GM18505 (cell line): ENCODE measurements at regions not wholly inside any gene's neighbourhood (a gene's known extent, or its start where the extent isn't known, plus 50 kb on each side); places are given as distances from the start of the nearest gene placed in this dataset.

ENCODE experiments used
- ATAC-seq: cut with Tn5 transposase; IDR thresholded peaks from one replicate; pipeline ENCODE4 v1.9.1; 2021; ENCODE audit not compliant: unreplicated experiment
- POLR2A ChIP-seq: IDR thresholded peaks from 4 replicates; pipeline ENCODE4 v1.6.1; 2011; ENCODE audit warnings: borderline replicate concordance; ENCODE audit not compliant: insufficient read depth, insufficient read length; ENCODE audit errors: extremely low read depth

DNA sequence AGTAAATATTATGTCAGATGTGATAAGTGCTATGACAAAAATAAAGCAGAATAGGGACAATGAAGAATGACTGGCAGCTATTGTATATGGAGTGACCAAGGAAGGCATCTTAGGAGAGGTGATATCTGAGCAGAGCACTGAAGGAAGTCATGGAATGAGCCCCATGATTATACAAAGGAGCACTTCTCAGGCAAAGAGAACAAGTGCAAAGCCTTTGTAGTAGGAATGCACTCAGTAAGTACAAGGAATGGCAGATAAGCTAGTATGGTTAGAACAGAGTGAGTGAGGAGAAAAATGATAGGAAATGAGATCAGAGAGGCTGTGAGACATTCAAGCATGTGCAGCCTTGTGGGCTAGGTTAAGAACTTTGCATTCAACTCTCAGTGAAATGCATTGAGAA, 214.8 kb downstream of the LURAP1L start:
- no peak for TF ChIP-seq POLR2A
- ATAC-seq, result no peak

DNA sequence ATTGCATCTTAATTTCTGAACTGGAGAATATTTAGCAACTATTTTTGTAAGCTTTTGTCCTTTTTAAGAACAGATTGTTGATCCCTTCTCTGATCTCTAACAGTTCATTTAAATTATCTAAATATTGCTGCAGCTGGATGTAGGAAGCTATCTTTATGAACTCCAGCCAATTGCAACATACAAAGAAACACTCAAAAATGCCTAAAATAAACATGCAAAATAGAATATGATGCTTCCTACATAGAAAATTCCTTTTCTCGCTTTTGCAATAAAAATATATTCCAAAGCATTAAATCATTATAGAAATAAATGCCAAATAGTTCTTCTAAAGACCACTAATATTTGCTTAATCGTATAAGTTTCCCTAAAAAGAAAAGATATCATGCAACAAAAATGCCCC, 218.6 kb downstream of the LURAP1L start:
- no peak for TF ChIP-seq POLR2A
- no peak for ATAC-seq

GRCh38 chr9:12997009-12997408, 222.2 kb downstream of the LURAP1L start:
- no peak for ATAC-seq
- TF ChIP-seq POLR2A, result no peak

- no peak for ATAC-seq
- TF ChIP-seq POLR2A, result no peak
These were observed 227.3 kb downstream of the LURAP1L start for GRCh38 chr9:13001989-13002580.

DNA sequence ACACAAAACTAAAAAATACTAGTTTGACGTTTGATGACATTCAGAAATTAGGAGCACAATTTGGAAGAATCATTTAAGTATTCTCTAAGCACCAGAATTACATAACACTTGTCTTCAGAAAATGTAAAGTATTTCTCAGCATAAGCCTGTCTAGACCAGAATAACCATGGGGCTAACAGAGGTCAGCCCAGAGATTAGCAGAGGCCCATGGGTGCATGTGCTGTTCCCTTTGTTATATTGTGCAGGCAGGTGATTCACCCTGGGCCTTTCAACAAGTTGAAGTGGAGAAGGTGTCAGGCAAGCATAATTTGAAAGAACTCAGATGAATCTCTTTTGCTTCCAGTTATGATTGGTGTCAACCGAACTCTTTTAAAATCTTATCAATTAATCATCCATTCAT, 227.9 kb downstream of the LURAP1L start:
- no peak for TF ChIP-seq POLR2A
- ATAC-seq, result no peak

DNA sequence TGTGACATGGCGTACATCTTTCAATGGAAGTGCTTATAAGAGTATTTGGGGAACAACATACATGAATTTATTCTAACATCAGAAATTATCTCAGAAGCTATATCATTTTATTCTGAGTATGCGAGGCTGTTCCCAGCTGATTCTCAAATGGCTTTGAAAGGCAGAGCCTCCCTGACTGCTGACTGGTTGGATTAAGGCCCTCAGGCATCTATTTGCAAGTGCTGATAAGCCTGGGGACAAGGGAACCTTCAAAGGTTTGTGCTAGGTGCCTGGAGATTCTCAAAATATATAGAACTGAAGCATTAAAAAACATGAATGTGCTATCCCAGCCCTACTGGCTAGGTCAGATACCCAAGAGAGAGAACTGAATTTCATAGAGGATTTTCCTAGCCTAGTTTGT, 235.1 kb downstream of the LURAP1L start:
- no peak for ATAC-seq
- TF ChIP-seq POLR2A, result no peak

- no peak for TF ChIP-seq POLR2A
- ATAC-seq, result no peak
These were observed 239.4 kb downstream of the LURAP1L start for GRCh38 chr9:13013991-13014883.

DNA sequence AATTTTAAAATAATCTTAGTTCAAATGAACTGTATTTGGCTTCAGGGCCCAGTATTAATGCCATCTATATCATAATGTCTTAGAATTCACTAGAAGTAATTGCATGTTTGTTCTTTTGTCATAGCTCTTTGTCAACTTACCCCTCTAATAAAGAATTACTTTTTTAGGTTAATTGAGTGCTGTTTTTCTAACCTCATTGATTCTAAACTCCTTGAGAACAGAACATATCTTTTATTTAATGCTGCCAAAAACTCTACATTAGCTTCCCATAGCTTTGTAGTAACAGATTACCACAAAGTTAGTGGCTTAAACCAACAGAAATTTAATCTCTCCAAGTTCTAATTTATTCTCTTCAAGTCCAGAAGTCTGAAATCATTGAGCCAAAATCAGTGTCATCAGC, 242.4 kb downstream of the LURAP1L start:
- TF ChIP-seq POLR2A, result no peak
- no peak for ATAC-seq

DNA sequence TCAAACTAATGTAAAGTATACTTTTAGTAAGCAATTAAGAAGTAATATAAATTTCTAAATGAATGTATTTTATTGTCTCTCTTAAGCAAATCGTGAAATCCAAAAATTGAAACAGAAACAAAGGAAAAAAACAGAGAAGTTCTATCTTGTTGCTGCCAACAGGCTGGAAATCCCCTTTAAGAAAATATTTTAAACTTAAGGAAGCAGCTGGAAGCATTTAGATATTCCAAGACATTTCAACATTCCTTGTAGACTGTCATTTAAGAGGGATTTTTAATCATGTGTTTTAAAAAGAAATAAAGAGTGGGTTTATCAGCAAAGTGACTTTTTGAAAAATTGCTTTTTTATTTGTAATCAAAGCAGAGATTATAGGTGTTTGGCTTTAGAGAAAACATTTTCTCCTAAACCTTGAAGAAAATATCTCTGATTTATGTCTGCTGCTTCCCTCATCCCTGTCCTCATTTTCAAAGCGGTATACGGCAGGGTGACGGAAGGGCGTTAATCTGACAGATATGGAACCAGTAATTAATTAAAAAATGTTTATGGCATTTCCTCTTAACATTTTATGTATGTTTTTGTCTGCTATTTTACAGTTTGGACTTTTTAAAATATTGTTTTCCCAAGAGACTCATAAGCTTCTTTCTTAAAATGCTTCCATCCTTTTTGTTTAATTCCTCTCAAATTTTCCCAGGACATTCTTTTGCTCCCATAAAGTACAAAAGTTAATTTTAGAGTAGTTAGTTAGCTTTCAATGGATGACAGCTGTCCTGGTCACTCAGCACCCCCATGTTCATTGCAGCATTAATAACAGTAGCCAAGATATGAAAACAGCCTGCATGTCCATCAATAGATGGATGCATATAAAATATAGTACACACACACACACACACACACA, 245.6 kb downstream of the LURAP1L start:
- ATAC-seq, result no peak

GRCh38 chr9:13022756-13023155, 247.9 kb downstream of the LURAP1L start:
- no peak for TF ChIP-seq POLR2A
- ATAC-seq, result no peak

More for the DNA sequence above, 245.6 kb downstream of the LURAP1L start:
- no peak for TF ChIP-seq POLR2A

DNA sequence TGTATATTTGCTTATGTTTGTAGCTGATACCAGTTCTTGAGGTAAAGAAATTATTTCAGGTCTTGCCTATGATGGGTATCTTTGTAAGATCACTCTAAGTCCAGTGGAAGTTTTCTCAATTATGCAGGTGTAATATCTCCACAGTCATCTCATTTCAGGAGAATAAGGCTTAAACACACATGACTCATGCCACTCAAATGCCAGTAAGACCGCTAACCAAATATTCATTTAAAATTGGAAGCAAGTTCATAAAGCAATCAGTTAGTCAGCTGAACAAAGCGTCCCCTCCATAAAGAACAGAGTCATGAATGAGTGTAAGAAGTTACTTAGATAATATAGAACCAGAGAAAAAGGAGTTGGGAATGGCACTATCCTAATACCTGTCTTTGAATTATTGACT, 248.7 kb downstream of the LURAP1L start:
- no peak for ATAC-seq
- TF ChIP-seq POLR2A, result no peak

GRCh38 chr9:13026956-13027355, 252.1 kb downstream of the LURAP1L start:
- TF ChIP-seq POLR2A, result no peak
- no peak for ATAC-seq

GRCh38 chr9:13027879-13028278, 251.6 kb downstream of the MPDZ start:
- TF ChIP-seq POLR2A, result no peak
- ATAC-seq, result no peak

DNA sequence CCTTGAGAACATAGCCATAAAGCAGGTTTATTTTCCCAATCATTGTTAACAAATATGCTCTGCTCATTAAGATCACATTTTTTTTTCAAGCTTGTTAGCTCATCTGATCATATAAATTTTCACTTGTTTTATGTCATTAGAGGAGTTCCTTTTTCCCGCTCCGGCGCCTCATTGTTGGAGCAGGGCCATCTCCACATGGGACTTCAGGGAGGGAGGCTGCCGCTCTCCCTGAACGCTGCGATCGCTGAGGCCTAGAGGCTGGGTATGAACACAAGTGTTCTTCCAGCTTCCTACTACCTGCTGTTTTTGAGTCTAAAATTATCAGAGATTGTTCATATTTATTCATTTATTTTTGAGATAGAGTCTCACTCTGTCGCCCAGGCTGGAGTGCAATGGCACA, 246.9 kb downstream of the MPDZ start:
- TF ChIP-seq POLR2A, result no peak
- no peak for ATAC-seq

- peak; percentile 64 for ATAC-seq
- TF ChIP-seq POLR2A, result no peak
These were observed 245.4 kb downstream of the MPDZ start for GRCh38 chr9:13033959-13034693.
